Fibroblast of peridontal ligament (primary cell): ENCODE measurements at regions not wholly inside any gene's neighbourhood (a gene's known extent, or its start where the extent isn't known, plus 50 kb on each side); places are given as distances from the start of the nearest gene placed in this dataset.
A peak's percentile ranks its signal among the peaks of the same experiment; 100 is the strongest.
"Not testable (repeated sequence)": the region's sequence is repeated elsewhere in the genome, so short reads cannot be mapped to it uniquely, and the experiment has no call there.

Experiments used
- DNase-seq: peaks from one replicate; pipeline ENCODE4 v3.0.0-alpha.2; 2010; ENCODE audit errors: extremely low read depth

DNA sequence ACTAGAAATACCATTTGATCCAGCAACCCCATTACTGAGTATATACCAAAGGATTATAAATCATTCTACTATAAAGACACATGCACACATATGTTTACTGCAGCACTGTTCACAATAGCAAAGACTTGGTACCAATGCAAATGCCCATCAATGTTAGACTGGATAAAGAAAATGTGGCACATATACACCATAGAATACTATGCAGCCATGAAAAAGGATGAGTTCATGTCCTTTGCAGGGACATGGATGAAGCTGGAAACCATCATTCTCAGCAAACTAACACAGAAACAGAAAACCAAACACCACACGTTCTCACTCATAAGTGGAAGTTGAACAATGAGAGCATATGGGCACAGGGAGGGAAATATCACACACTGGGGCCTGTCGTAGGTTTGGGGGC lies 106.0 kb downstream of the SPATA18 start:
- DNase-seq = not testable (repeated sequence)

GRCh38 chr4:52157641-52158316 lies 106.7 kb downstream of the SPATA18 start:
- DNase-seq = no peak

GRCh38 chr4:52160859-52161258 lies 109.8 kb downstream of the SPATA18 start:
- DNase-seq = no peak

DNA sequence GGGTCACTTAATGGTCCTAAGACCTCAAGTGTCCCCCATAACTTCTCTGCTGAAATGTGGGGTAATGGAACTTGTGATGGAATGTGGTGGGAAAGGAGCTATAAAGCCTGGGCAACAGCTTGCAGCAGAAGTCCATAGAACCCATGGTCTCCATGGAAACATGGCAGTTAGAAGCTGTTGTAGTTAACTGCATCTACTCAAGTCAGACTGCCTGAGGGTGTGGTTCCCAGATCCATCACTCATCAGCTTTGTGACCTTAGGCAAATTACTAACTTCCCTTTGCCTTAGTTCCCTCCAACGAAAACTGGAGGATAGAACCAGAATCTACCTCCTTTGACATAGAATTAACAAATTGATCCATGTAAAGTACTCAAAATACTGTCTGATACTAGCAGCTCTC lies 113.0 kb downstream of the SPATA18 start:
- no peak for DNase-seq

- peak; percentile 26 for DNase-seq
Measured at GRCh38 chr4:52172166-52172565, 121.1 kb downstream of the SPATA18 start.

GRCh38 chr4:52173470-52174045 lies 122.5 kb downstream of the SPATA18 start:
- DNase-seq = peak; percentile 71

- no peak for DNase-seq
Measured at GRCh38 chr4:52187603-52188002, 136.5 kb downstream of the SPATA18 start.

GRCh38 chr4:52192001-52192400 lies 140.9 kb downstream of the SPATA18 start:
- DNase-seq = no peak

DNA sequence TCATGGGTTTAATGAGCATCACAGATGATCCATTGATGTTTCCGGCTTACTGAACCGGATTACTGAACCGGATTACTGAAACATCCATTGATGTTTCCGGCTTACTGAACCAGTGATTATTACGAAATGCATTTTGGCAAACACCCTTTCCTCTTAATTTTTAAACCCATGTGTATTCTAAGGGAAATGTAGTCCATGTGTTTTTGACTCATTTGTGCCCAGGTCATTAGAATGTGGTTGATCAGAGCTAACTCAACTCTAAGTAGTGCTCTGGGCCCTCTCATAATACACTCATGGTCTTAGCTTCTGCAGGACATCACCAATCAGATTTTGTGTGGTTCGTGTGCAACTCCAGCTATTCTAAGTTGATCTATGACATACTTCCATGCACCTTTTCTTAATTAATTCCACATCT lies 141.6 kb downstream of the SPATA18 start:
- DNase-seq = no peak

DNA sequence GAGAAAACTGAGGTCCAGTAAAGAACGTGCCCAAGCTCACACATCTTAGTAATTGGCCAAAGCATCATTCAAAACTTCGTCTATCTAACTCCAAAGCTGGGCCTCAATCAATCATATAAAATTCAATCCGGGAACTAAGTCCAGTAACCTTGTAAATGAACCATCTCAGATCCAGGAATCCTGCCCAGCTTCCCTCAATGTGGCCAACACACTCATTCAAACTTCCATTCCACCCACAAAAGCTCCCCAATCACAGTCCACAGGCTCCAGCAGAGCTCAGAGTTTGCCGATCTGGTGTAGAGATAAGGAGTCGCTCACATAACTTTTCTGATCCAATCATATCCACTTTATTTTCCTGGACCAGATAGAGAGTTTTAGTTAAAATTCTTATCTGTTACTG lies 144.8 kb downstream of the SPATA18 start:
- peak; percentile 54 for DNase-seq

- no peak for DNase-seq
Measured at GRCh38 chr4:52196606-52197130, 145.6 kb downstream of the SPATA18 start.

- peak; percentile 53 for DNase-seq
Measured at GRCh38 chr4:52197306-52197705, 146.2 kb downstream of the SPATA18 start.

DNA sequence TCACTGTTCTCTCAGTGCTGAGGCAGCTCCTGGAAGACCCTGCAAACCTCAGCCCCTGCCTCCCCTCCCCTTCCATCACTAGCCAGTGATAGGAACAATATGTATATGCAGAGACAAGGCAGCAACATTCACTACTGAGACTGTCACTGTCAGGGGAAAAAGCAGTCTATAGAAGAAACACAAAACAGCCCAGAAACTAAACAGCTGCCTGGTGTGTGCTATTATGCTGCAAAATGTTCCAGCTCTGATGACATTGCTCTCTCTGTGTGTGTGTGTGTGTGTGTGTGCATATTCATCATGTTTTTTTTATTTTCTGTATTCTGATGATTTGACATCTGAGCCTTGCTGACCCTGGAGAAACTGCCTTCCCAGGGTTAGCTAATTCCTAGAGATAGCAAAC lies 147.2 kb downstream of the SPATA18 start:
- peak; percentile 52 for DNase-seq

DNA sequence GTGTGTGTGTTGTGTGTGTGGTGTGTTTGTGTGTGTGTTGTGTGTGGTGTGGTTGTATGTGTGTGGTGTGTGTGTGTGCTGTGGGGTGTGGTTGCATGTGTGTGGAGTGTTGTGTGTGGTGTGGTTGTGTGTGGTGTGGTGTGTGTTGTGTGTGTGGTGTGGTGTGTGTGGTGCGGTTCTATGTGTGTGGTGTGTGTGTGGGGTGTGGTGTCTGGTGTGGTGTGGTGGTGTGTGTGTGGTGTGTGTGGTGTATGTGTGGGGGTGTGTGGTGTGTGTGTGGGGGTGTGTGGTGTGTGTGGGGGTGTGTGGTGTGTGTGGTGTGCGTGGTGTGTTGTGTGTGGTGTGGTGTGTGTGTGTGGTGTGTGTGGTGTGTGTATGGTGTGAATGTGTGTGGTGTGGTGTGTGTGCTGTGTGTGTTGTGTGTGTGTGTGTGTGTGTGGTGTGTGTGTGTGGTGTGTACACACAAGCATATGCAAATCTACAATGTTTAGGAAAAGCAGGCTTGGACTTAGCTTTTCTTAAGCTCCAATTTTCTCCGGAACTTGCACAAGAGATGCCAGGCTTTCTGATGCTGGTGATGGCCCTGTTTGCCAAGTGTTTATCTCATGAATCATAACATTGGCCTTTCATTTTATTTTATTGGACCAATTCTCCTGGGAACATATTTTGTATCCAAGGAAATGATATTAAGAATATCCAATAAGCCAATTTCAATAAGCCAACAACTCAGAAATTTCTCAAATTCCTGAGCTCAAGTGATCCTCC lies 148.7 kb downstream of the SPATA18 start:
- peak; percentile 77 for DNase-seq

- no peak for DNase-seq
Measured at GRCh38 chr4:52200339-52200725, 149.2 kb downstream of the SPATA18 start.

GRCh38 chr4:52201715-52202114 lies 150.6 kb downstream of the SPATA18 start:
- DNase-seq = no peak

GRCh38 chr4:52202251-52202779 lies 151.2 kb downstream of the SPATA18 start:
- no peak for DNase-seq

- DNase-seq = no peak
Measured at GRCh38 chr4:52202931-52203330, 151.8 kb downstream of the SPATA18 start.

GRCh38 chr4:52203351-52203750 lies 152.2 kb downstream of the SPATA18 start:
- DNase-seq = peak; percentile 4

DNA sequence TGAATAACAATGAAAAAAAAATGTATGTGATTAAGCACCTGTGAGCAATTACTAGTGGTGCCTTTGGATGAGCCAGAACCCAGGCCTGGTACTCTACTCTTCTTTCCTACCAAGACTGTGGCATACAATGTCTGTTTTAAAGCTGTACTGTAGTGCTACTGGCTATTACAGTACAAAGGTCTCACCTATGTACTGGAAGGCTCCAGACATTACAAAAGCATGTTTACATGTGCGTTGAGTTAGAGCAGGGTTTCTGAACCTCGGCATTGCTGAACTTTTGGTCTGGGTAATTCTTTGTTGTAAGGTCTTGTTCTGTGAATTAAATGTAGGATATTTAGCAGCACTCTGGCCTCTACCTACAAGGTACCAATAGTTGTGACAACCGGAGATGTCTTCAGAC lies 153.8 kb downstream of the SPATA18 start:
- DNase-seq = no peak

- peak; percentile 29 for DNase-seq
Measured at GRCh38 chr4:52207146-52207545, 156.0 kb downstream of the SPATA18 start.

- DNase-seq = no peak
Measured at GRCh38 chr4:52212702-52213101, 161.6 kb downstream of the SPATA18 start.

- DNase-seq = no peak
Measured at GRCh38 chr4:52231526-52231925, 180.4 kb downstream of the SPATA18 start.
